GM18907 (cell line): ENCODE measurements at regions not wholly inside any gene's neighbourhood (a gene's known extent, or its start where the extent isn't known, plus 50 kb on each side); places are given as distances from the start of the nearest gene placed in this dataset.
"Not testable (repeated sequence)": the region's sequence is repeated elsewhere in the genome, so short reads cannot be mapped to it uniquely, and the experiment has no call there.

Source experiments
- ATAC-seq: cut with Tn5 transposase; IDR thresholded peaks from one replicate; pipeline ENCODE4 v1.9.1; 2021; ENCODE audit warnings: mild to moderate bottlenecking, moderate library complexity; ENCODE audit not compliant: unreplicated experiment

DNA sequence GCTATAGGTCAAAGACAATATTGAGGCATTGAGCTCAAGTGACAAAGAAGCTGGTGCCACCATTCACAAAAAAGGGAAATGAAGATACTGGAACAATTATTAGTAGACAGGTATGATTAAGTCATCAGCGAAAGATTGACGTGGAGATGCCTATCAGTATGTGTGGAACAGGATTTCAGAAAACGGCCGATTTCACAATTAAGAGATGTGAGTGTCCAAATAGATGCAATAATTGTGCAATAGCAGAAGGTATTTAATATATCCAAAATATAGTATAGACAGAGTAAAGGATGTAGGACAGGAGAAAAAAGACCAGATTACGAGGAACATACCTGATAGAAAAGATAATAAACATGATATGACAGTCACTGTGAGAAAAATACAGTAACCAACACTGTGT, 433.1 kb downstream of the C12orf50 start:
- no peak for ATAC-seq

GRCh38 chr12:87585882-87586557, 443.2 kb downstream of the C12orf50 start:
- no peak for ATAC-seq

GRCh38 chr12:87579091-87579490, 450.1 kb downstream of the C12orf50 start:
- not testable (repeated sequence) for ATAC-seq

DNA sequence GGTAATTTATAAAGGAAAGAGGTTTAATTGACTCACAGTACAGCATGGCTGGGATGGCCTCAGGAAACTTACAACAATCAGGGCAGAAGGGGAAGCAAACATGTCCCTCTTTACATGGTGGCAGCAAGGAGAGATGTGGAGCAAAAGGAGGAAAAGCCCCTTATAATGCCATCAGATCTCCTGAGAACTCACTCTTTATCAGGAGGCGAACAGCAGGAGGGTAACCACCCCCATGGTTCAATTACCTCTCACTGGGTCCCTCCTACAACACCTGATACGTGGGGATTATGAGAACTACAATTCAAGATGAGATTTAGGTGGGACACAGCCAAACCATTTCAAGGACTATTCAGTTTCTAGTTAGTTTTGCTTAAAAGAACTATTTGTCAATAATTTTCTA, 453.3 kb downstream of the C12orf50 start:
- ATAC-seq, result no peak

DNA sequence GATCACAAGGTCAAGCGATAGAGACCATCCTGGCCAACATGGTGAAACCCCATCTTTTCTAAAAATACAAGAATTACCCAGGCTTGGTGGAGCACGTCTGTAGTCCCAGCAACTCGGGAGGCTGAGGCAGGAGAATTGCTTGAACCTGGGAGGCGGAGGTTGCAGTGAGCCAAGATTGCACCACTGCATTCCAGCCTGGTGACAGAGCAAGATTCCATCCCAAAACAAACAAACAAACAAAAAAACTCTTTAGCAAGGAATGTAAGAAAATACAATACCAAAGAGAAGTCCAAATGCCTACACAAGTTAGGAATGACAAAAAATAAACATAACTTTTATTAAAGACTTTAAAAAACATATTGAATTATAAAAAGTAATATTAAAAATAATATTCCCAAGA, 462.3 kb downstream of the C12orf50 start:
- ATAC-seq, result not testable (repeated sequence)

DNA sequence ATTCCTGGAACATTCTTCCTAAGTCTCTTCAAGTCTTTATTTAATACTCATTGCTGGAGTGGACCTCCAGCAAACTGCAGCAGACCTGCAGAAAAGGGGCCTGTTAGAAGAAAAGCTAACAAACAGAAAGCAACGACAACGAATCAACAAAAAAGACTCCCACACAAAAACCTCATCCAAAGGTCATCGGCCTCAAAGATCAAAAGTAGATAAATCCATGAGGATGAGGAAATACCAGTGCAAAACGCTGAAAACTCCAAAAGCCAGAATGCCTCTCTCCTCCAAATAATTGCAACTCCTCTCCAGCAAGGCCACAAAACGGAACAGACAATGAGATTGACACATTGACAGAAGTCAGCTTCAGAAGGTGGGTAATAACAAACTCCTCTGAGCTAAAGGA, 472.2 kb downstream of the C12orf50 start:
- ATAC-seq, result no peak

DNA sequence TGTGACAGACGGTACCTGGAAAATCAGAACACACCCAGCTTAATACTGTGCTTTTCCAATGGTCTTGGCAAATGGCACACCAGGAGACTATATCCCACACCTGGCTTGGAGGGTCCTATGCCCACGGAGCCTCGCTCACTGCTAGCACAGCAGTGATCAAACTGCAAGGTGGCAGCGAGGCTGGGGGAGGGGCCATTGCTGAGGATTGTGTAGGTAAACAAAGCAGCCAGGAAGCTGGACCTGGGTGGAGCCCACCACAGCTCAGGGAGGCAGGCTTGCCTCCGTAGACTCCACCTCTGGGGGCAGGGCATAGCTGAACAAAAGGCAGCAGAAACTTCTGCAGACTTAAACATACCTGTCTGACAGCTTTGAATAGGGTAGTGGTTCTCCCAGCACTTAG, 498.0 kb downstream of the C12orf50 start:
- not testable (repeated sequence) for ATAC-seq

DNA sequence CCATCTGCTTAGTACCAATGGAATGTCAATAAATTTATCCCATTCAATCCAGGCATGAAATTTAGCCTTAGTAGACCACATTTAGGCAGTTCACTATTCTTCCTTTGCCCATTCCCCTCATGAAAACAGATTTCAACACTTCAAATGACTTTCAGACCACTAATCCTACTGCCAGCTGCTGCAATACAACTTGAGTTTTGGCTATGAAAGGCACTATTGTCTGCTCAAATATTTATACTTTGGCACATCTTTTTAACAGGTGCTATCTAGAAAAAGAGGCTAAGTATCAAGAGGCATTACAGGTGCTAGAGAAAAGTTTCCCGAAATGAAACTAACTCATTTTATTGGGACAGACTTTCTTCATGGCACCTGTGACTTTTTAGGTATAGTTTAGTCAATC, 499.8 kb downstream of the C12orf50 start:
- no peak for ATAC-seq

DNA sequence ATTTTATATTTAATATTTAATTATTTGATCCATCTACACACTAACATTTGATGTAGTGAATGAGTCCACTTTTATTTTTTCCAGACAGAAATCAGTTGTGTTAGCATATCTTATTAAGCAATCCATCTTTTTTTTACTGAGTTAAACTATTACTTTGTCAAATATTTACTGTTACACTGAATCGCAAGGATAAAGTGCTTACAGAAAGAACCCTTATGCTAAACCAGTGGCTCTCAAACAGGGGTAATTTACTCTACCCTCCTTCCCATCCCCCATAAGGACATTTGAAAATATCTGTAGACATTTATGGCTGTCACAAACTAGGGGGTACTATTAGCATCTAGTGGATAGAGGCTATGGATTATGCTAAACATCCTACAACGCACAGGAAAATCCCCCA, 508.2 kb downstream of the C12orf50 start:
- ATAC-seq, result no peak

GRCh38 chr12:87518481-87518880, 510.7 kb downstream of the C12orf50 start:
- ATAC-seq, result no peak

DNA sequence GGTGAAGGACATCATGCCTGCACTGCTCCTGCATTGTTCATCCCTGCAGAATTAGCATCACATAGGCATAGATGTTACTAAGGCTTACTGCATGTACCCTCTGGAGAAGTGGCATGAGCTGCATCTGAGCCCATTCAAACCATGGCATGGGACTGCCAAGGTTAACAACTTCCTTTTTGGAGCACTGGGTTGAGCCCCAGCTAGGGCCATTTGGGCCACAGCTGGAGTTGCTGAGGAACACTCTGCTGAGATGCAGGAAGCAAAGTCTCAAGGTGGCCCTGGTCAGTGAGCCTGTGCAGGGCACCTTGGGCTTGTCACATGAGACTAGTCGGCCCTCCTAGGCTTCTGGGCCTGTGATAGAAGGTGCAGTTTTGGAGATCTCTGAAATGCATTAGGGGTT, 511.2 kb downstream of the C12orf50 start:
- no peak for ATAC-seq

GRCh38 chr12:87513536-87514280, 515.5 kb downstream of the C12orf50 start:
- no peak for ATAC-seq

GRCh38 chr12:87511371-87511770, 517.8 kb downstream of the C12orf50 start:
- ATAC-seq, result no peak

DNA sequence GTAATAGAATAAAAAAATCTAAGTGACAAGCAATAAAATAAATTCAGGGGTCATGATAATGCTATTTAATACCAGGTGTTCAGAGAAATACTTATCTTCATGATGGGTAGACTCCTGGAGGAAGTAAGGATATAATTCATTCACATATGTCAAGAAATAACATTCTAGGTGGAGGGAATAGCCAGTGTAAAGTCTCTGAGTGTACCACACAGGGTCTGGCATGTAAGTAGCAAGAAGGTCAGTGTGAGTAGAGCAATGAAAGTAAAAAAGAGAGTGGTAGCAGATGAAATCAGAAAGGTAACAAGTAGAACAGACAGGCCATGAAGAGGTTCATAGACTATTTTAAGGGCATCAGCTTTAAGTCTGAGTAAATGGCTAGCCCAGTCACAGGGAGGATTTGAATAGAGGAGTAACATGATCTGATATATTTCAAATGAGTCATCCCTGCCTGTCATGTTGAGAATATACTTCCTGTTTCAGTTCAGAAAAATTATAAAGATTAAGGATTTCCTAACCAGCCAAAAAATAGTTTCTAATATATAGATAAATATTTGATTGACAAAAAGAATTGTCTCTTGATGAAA, 519.9 kb downstream of the C12orf50 start:
- ATAC-seq, result peak; percentile 63

DNA sequence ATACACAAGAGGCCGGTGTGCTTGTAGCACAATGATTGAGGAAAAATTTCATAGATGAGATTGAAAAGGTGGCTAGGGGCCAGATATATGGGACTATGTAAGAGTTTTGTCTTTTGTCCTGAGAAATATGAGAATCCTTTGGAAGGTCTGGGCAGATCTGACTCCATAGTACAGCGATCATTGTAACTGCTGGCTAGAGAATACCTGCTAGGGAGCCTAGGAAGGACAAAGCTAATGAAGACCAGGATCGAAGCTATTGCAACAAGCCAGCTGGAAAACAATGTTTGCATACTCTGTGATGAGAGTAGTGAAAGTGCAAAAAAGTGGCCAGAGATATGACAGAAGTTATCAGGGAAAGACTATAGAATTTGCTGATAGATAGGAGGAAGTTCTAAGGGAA, 537.6 kb downstream of the C12orf50 start:
- ATAC-seq, result no peak

- ATAC-seq, result no peak
Measured at GRCh38 chr12:87491089-87491488, 538.1 kb downstream of the C12orf50 start.

DNA sequence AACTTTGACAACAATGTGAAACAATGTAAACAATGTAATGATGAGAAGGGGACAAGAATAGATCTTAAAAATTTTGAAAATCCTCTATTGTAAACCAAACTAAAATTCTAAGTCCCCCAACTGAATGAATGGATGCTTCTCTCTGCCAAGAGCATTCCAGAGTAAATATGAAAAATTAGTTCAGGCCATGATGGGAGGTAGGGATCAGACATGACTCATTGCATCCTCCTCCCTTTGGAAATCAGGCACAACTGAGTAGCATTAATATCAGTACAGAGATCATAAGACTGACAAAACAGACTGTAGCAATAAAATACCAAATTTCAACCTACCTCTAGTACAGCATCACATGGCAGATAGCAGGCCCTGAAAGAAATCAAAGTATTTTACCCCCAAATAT, 559.9 kb downstream of the C12orf50 start:
- ATAC-seq, result no peak

DNA sequence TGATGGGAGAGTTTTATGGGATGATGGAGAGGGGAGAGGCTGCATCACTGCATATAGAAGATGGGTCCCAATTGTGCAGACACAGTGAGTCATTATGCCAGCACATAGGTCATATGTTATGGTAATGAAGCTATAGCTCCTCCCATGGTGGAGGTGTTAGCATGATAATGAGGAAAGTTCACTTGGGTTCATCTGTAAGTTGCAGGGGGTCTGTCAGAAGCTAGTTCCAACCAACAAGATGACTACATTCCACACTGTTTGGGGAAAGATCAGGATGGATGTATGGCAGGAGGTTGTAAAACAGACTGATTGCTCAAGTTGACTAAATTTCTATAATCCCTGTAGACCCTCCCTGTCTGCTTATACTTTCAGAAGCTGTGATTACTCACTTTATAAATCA, 561.3 kb downstream of the C12orf50 start:
- no peak for ATAC-seq

DNA sequence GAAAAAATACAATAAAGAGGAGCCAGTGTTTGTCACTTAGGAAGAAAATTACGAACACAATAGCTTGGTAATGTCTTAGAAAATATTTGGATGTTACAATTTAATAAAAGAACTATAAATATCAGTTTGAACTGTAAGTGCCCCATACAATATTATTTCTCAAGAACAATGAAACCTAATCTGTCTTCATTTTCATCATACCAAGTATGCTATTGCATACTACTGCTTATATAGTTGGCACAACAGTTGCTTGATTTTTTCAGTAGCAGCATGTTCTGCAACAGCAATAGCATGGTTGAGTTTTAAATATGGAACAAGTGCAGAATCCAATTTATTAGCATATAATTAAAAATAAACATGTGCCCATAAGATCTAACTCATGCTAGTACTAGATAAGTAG, 564.6 kb downstream of the C12orf50 start:
- no peak for ATAC-seq

GRCh38 chr12:87444039-87444438, 585.2 kb downstream of the C12orf50 start:
- no peak for ATAC-seq

- ATAC-seq, result no peak
Measured at GRCh38 chr12:87441511-87441910, 587.7 kb downstream of the C12orf50 start.
